ENCODE measurements at regions not wholly inside any gene's neighbourhood (a gene's known extent, or its start where the extent isn't known, plus 50 kb on each side); places are given as distances from the start of the nearest gene placed in this dataset.

GRCh38 chr1:83765125-83765524 is 233.8 kb downstream of the TTLL7 start:
- DNase-seq = no peak
- no peaks in the 10 kb centered on the region for H3K27me3 ChIP-seq
- no peaks in the 10 kb centered on the region for H3K9me3 ChIP-seq
- H3K4me3 ChIP-seq = no peak overlapping the region
- intact Hi-C loops (cut with DNase I; ENCODE audit: low total_unique reads) = no loop called here
- 28 to 57% (median 46%) methylated on average over 3 of the region's 3 CpGs for WGBS, 5 donors
- no peaks in the 10 kb centered on the region for H3K36me3 ChIP-seq
- no peak overlapping the region for H3K27ac ChIP-seq
- H3K4me1 ChIP-seq = peaks cover 0 to 23% (median 0%) of the 10 kb centered on the region in 4 donors
- TF ChIP-seq POLR2AphosphoS5 (IDR thresholded peaks at IDR 0.05) = no peak
- no peak for TF ChIP-seq EP300 (IDR thresholded peaks at IDR 0.05)
- no peak for TF ChIP-seq CTCF (IDR thresholded peaks at IDR 0.05)
- TF ChIP-seq POLR2A (IDR thresholded peaks at IDR 0.05) = no peak

GRCh38 chr1:83764209-83764608 is 234.7 kb downstream of the TTLL7 start:
- 69 to 86% (median 83%) methylated on average over 2 of the region's 2 CpGs for WGBS, 5 donors
- intact Hi-C loops (cut with DNase I; ENCODE audit: low total_unique reads) = no loop called here
- H3K27me3 ChIP-seq = no peaks in the 10 kb centered on the region
- DNase-seq = no peak
- H3K4me1 ChIP-seq = peaks cover 0 to 23% (median 0%) of the 10 kb centered on the region in 4 donors
- no peak overlapping the region for H3K4me3 ChIP-seq
- H3K27ac ChIP-seq = no peak overlapping the region
- H3K36me3 ChIP-seq = no peaks in the 10 kb centered on the region
- H3K9me3 ChIP-seq = no peaks in the 10 kb centered on the region
- TF ChIP-seq POLR2A (IDR thresholded peaks at IDR 0.05) (no peak), POLR2AphosphoS5 (IDR thresholded peaks at IDR 0.05) (no peak), EP300 (IDR thresholded peaks at IDR 0.05) (no peak), CTCF (IDR thresholded peaks at IDR 0.05) (no peak)

GRCh38 chr1:83763361-83764095 is 235.4 kb downstream of the TTLL7 start:
- Histone ChIP-seq H3K4me3 (no peak overlapping the region), H3K36me3 (no peaks in the 10 kb centered on the region), H3K9me3 (no peaks in the 10 kb centered on the region), H3K27ac (no peak overlapping the region), H3K4me1 (peaks cover 0 to 23% (median 0%) of the 10 kb centered on the region in 4 donors), H3K27me3 (no peaks in the 10 kb centered on the region)
- TF ChIP-seq POLR2A (IDR thresholded peaks at IDR 0.05) (no peak), EP300 (IDR thresholded peaks at IDR 0.05) (no peak), CTCF (IDR thresholded peaks at IDR 0.05) (no peak), POLR2AphosphoS5 (IDR thresholded peaks at IDR 0.05) (no peak)
- no peak for DNase-seq
- WGBS, 5 donors = 34 to 49% (median 42%) methylated on average over 6 of the region's 6 CpGs
- intact Hi-C loops (cut with DNase I; ENCODE audit: low total_unique reads) = no loop called here

- Histone ChIP-seq H3K4me3 (no peak overlapping the region), H3K4me1 (peaks cover 0 to 23% (median 0%) of the 10 kb centered on the region in 4 donors), H3K36me3 (no peaks in the 10 kb centered on the region), H3K9me3 (no peaks in the 10 kb centered on the region), H3K27ac (no peak overlapping the region), H3K27me3 (no peaks in the 10 kb centered on the region)
- 76 to 91% (median 87%) methylated on average over 5 of the region's 5 CpGs for WGBS, 5 donors
- DNase-seq = no peak
- intact Hi-C loops (cut with DNase I; ENCODE audit: low total_unique reads) = no loop called here
- TF ChIP-seq CTCF (IDR thresholded peaks at IDR 0.05) (no peak), EP300 (IDR thresholded peaks at IDR 0.05) (no peak), POLR2A (IDR thresholded peaks at IDR 0.05) (no peak), POLR2AphosphoS5 (IDR thresholded peaks at IDR 0.05) (no peak)
Observed at GRCh38 chr1:83762416-83762815, 236.5 kb downstream of the TTLL7 start.

Data from stomach (tissue), 8 donors.